Heart right ventricle (tissue), 16 donors: ENCODE measurements at regions not wholly inside any gene's neighbourhood (a gene's known extent, or its start where the extent isn't known, plus 50 kb on each side); places are given as distances from the start of the nearest gene placed in this dataset.
A peak's percentile ranks its signal among the peaks of the same experiment; 100 is the strongest.

ENCODE experiments used
- ATAC-seq, 8 donors: fragments of 200-7000 bp; cut with Tn5 transposase; one replicate each; pipeline ENCODE4 v1.9.1; 2020; ENCODE audit warnings: mild to moderate bottlenecking in 8 of 8, moderate library complexity in 8 of 8, moderate number of reproducible peaks in 1 of 8
- DNase-seq, 2 donors: peaks; one replicate each; pipeline ENCODE4 v3.0.0-alpha.2; 2020
- H3K27ac ChIP-seq, 10 donors: fragments of 200-600 bp; sonication (generic) in 2 of 10; one replicate each; pipeline versions ENCODE4 v1.5.0 to v1.8.0; 2020 to 2022; ENCODE audit warnings: mild to moderate bottlenecking in 3 of 10
- H3K27me3 ChIP-seq, 7 donors: fragments of 200-600 bp; one replicate each; pipeline ENCODE4 v1.8.0; 2021 to 2022; ENCODE audit warnings: mild to moderate bottlenecking in 2 of 7
- H3K36me3 ChIP-seq, 9 donors: fragments of 200-600 bp; sonication (generic) in 1 of 9; one replicate each; pipeline versions ENCODE4 v1.5.0 to v1.8.0; 2020 to 2022; ENCODE audit warnings: mild to moderate bottlenecking in 2 of 9
- H3K4me1 ChIP-seq, 9 donors: fragments of 200-600 bp; sonication (generic) in 1 of 9; one replicate each; pipeline versions ENCODE4 v1.5.0 to v1.8.0; 2020 to 2022; ENCODE audit warnings: mild to moderate bottlenecking in 4 of 9
- H3K4me3 ChIP-seq, 10 donors: fragments of 200-600 bp; sonication (generic) in 2 of 10; one replicate each; pipeline versions ENCODE4 v1.5.0 to v1.8.0; 2020 to 2022; ENCODE audit warnings: mild to moderate bottlenecking in 7 of 10, moderate library complexity in 2 of 10
- H3K9me3 ChIP-seq, 11 donors: fragments of 200-600 bp in 10 of 11; sonication (generic) in 2 of 11; one replicate each; pipeline versions ENCODE4 v1.5.0 to v1.8.0; 2013 to 2022; ENCODE audit warnings: mild to moderate bottlenecking in 2 of 11, control low read depth in 1 of 11, moderate library complexity in 1 of 11
- CTCF ChIP-seq, 9 donors: fragments of 200-600 bp; sonication (generic) in 2 of 9; IDR thresholded peaks; one replicate each; pipeline versions ENCODE4 v1.5.0 to v1.8.0; 2021 to 2022; ENCODE audit warnings: antibody characterized with exemption in 9 of 9, mild to moderate bottlenecking in 5 of 9, moderate library complexity in 1 of 9
- WGBS, 2 donors: extraction: QIAGEN DNeasy Blood & Tissue Kit; methylation state at CpG; one replicate each; pipeline ENCODE4 v1.1.7; 2013; ENCODE audit warnings: inconsistent platforms in 1 of 2; 5-methylcytosine and 5-hydroxymethylcytosine counted together
- intact Hi-C, 10 donors: fragments of 100-400 bp; cut with DNase I; formaldehyde crosslinking; loops; one replicate each; pipeline versions ENCODE4 v1.11.1 to v1.14.2; 2022
- donor health status: Arrhythmogenic right ventricular cardiomyopathy.
- donor health status: ischemic (EF 13 %, LVEDD 7.1; RV severe dilation, severe dysfunction).
- donor health status: healthy with polysubstance abuse.
- donor health status: DM: no; HTN: yes; CAD: no.
- donor health status: DM: no; HTN: no; CAD: no.
- donor health status: ischemic (EF 25% LVEDD 6.9; RV normal size, moderate dysfunction).
- donor health status: ischemic (EF 25% LVEDD 5.7; RV mildly dilated, moderate dysfunction).
- donor health status: healthy.
- donor health status: DM: yes; HTN: yes; CAD: no.
- donor health status: Ischemic cardiomyopathy.
- donor health status: ischemic (EF 35%, LVEDD 5.7; RV mildly dilated, moderate dysfunction).
- donor health status: nonischemic (EF 11% LVEDD 7.7; RV severe dilation, severe dysfunction).
- donor health status: DM: yes; HTN: yes; CAD: no.
- donor health status: PGD.
- donor health status: ischemic (EF 29% LVEDD 5.4; RV normal size, mild dysfunction).
- donor health status: nonischemic (EF 23%, LVEDD 6.1; RV moderate dilation, normal function).

- intact Hi-C loops: loop anchor here in 7 of 10 donors (5.0 to 10.0 kb wide), 6 partner anchors 162 to 964 kb away; partner anchors contain the start of genes MEG3 (in 5 of the 7) and RTL1 (in 1 of the 7)
These were observed 63.6 kb upstream of the DLK1 start for GRCh38 chr14:100662879-100663760.

GRCh38 chr14:100663761-100664052, 63.0 kb upstream of the DLK1 start:
- no peak for TF ChIP-seq CTCF (IDR thresholded peaks at IDR 0.05)
- Histone ChIP-seq H3K4me3 (no peak overlapping the region), H3K27me3 (peaks cover 0 to 50% (median 30%) of the 10 kb centered on the region in 7 donors), H3K36me3 (no peaks in the 10 kb centered on the region), H3K4me1 (peaks cover 0 to 20% (median 11%) of the 10 kb centered on the region in 9 donors), H3K9me3 (no peaks in the 10 kb centered on the region), H3K27ac (no peak overlapping the region)
- DNase-seq (no peak), ATAC-seq (no peak)
- intact Hi-C loops: loop anchor here in 7 of 10 donors (5.0 to 10.0 kb wide), 6 partner anchors 161 to 964 kb away; partner anchors contain the start of genes MEG3 (in 5 of the 7) and RTL1 (in 1 of the 7)
- 57 to 70% methylated on average over 3 of the region's 3 CpGs for WGBS, 2 donors

More at GRCh38 chr14:100662879-100663760, 63.6 kb upstream of the DLK1 start:
- H3K27me3 ChIP-seq: peaks cover 0 to 47% (median 24%) of the 10 kb centered on the region in 7 donors
- DNase-seq (peak; percentile 60 to 68), ATAC-seq (peak in 6 of 8 donors; percentile 45 to 66 (median 48))
- TF ChIP-seq CTCF (IDR thresholded peaks at IDR 0.05): peak; percentile 86 to 97 (median 93)
- no peak overlapping the region for H3K27ac ChIP-seq
- WGBS, 2 donors: 29 to 31% methylated on average over 21 of the region's 21 CpGs
- H3K4me3 ChIP-seq: no peak overlapping the region
- no peaks in the 10 kb centered on the region for H3K9me3 ChIP-seq
- H3K36me3 ChIP-seq: no peaks in the 10 kb centered on the region
- peaks cover 0 to 17% (median 10%) of the 10 kb centered on the region in 9 donors for H3K4me1 ChIP-seq

GRCh38 chr14:100664231-100664630, 62.5 kb upstream of the DLK1 start:
- DNase-seq: no peak
- WGBS, 2 donors: 63 to 66% methylated on average over 5 of the region's 5 CpGs

More at GRCh38 chr14:100664231-100664630, 62.5 kb upstream of the DLK1 start:
- H3K4me3 ChIP-seq: no peak overlapping the region
- ATAC-seq: no peak
- intact Hi-C loops: loop anchor here in 7 of 10 donors (5.0 to 10.0 kb wide), 6 partner anchors 161 to 963 kb away; partner anchors contain the start of genes MEG3 (in 5 of the 7) and RTL1 (in 1 of the 7)
- peak overlapping the region in 1 of 10 donors; percentile 50 for H3K27ac ChIP-seq
- H3K36me3 ChIP-seq: no peaks in the 10 kb centered on the region
- H3K9me3 ChIP-seq: no peaks in the 10 kb centered on the region
- peaks cover 0 to 25% (median 16%) of the 10 kb centered on the region in 9 donors for H3K4me1 ChIP-seq
- no peak for TF ChIP-seq CTCF (IDR thresholded peaks at IDR 0.05)
- H3K27me3 ChIP-seq: peaks cover 0 to 55% (median 34%) of the 10 kb centered on the region in 7 donors
